ENCODE measurements at regions not wholly inside any gene's neighbourhood (a gene's known extent, or its start where the extent isn't known, plus 50 kb on each side); places are given as distances from the start of the nearest gene placed in this dataset.

DNA sequence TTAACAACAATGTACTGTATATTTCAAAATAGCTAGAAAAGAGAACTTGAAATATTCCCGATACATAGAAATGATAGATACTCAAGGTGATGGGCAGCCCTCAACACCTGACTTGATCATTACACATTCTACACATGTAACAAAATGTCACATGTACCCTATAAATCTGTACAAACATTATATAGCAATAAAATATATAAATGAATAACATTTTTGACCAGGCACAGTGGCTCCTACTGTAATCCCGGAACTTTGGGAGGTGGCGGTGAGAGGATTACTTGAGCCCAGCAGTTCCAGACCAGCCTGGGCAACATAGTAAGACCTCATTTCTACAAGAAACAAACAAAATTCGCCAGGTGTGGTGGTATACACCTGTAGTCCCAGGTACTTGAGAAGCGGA lies 659.5 kb upstream of the NRP1 start:
- Histone ChIP-seq H3K4me3 (ENCODE audit: insufficient read depth, low read depth, low read length) (no peak overlapping the region), H3K27me3 (ENCODE audit: control insufficient read depth, insufficient read depth, low read length, poor library complexity, severe bottlenecking) (no peaks in the 10 kb centered on the region), H3K4me1 (ENCODE audit: control insufficient read depth, insufficient read depth, low read length) (no peaks in the 10 kb centered on the region), H3K36me3 (ENCODE audit: control insufficient read depth, insufficient read depth, low read length) (no peaks in the 10 kb centered on the region), H3K27ac (ENCODE audit: insufficient read depth, low read depth, low read length, poor library complexity, severe bottlenecking) (no peak overlapping the region), H3K9me3 (ENCODE audit: control insufficient read depth, low read length) (no peaks in the 10 kb centered on the region)
- WGBS, 2 experiments = 94 to 96% methylated on average over 5 of the region's 5 CpGs

DNA sequence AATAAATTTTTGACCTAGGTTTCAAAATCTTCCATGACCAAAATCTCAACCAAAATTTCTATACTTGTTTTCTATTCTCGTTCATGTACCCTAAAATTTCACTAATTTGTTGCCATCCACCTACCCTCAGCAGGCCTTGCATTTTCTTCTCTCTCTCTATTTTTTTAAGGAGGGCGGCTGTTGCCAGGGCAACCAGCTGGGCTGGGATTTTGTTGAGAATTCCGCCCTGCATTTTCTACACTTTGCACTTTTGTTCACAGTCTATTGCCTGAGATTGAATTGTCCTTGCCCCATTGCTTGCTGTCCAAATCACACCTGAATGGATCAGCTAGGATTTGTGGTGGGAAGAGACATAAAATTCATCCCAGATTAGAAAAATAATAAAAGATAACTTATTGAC lies 657.5 kb upstream of the NRP1 start:
- 87 to 89% methylated on average over 3 of the region's 3 CpGs for WGBS, 2 experiments
- Histone ChIP-seq H3K4me3 (ENCODE audit: insufficient read depth, low read depth, low read length) (no peak overlapping the region), H3K4me1 (ENCODE audit: control insufficient read depth, insufficient read depth, low read length) (no peaks in the 10 kb centered on the region), H3K9me3 (ENCODE audit: control insufficient read depth, low read length) (no peaks in the 10 kb centered on the region), H3K36me3 (ENCODE audit: control insufficient read depth, insufficient read depth, low read length) (no peaks in the 10 kb centered on the region), H3K27me3 (ENCODE audit: control insufficient read depth, insufficient read depth, low read length, poor library complexity, severe bottlenecking) (no peaks in the 10 kb centered on the region), H3K27ac (ENCODE audit: insufficient read depth, low read depth, low read length, poor library complexity, severe bottlenecking) (no peak overlapping the region)

DNA sequence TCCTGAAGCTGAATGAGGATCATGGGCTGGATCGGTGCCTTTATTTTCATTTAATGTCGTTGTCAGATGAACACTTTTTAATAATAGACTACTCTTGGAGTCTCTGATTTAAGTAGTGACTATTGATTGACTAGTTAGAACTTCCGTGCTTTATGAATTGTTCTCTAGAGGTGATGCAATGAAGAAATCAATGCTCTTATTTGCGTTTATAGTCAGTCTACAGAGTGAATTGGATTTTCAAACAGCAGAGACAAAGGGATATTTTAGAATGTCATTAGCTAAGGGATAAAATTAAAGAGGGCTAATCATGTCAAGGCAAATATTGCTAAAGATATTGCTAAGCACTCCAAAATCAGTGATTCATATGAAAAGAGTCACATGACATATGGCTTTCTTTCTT lies 652.0 kb upstream of the NRP1 start:
- Histone ChIP-seq H3K4me1 (ENCODE audit: control insufficient read depth, insufficient read depth, low read length) (no peaks in the 10 kb centered on the region), H3K9me3 (ENCODE audit: control insufficient read depth, low read length) (no peaks in the 10 kb centered on the region), H3K27ac (ENCODE audit: insufficient read depth, low read depth, low read length, poor library complexity, severe bottlenecking) (no peak overlapping the region), H3K4me3 (ENCODE audit: insufficient read depth, low read depth, low read length) (no peak overlapping the region), H3K27me3 (ENCODE audit: control insufficient read depth, insufficient read depth, low read length, poor library complexity, severe bottlenecking) (no peaks in the 10 kb centered on the region), H3K36me3 (ENCODE audit: control insufficient read depth, insufficient read depth, low read length) (no peaks in the 10 kb centered on the region)
- 92 to 98% methylated on average over 4 of the region's 4 CpGs for WGBS, 2 experiments

DNA sequence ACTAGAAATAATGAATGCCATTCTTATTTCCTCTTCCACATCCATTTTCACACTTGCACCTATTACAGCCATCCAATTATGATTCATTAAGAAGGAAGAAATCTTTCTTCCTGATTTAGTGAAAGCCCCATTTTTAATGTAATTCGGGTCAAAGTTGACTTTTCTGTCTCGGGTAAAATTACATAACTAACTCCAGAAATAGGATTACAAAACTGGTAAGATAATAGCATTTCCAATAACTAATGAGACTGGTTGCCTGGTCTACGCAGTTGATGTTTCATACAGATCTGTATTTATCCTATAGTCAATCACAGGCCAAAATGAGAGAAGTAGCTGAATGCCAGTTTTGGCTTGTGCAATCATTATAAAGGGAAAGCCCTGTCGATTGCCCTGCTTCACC lies 651.5 kb upstream of the NRP1 start:
- H3K9me3 ChIP-seq (ENCODE audit: control insufficient read depth, low read length) = no peaks in the 10 kb centered on the region
- H3K27me3 ChIP-seq (ENCODE audit: control insufficient read depth, insufficient read depth, low read length, poor library complexity, severe bottlenecking) = no peaks in the 10 kb centered on the region
- no peak overlapping the region for H3K27ac ChIP-seq (ENCODE audit: insufficient read depth, low read depth, low read length, poor library complexity, severe bottlenecking)
- no peak overlapping the region for H3K4me3 ChIP-seq (ENCODE audit: insufficient read depth, low read depth, low read length)
- no peaks in the 10 kb centered on the region for H3K4me1 ChIP-seq (ENCODE audit: control insufficient read depth, insufficient read depth, low read length)
- WGBS, 2 experiments = 94 to 95% methylated on average over 3 to 4 of the region's 4 CpGs
- no peaks in the 10 kb centered on the region for H3K36me3 ChIP-seq (ENCODE audit: control insufficient read depth, insufficient read depth, low read length)

DNA sequence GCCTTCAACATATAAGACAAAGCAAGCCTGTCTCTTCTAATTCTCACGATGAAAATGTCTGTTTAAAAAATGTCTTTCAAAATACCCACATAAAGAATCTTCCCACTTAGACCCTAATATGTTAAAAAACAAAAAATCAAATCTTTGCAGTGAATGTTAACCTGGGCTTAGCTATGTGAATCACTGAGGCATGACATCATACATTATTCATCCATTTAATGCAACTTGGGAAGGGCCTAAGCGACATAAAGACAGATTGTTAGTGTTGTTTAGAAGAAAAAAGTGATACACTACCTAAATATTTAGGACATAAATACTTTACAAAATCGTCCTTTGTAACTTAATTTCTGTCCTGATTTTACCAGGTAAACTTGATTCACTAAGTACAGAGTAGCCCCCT lies 648.5 kb upstream of the NRP1 start:
- Histone ChIP-seq H3K4me1 (ENCODE audit: control insufficient read depth, insufficient read depth, low read length) (no peaks in the 10 kb centered on the region), H3K4me3 (ENCODE audit: insufficient read depth, low read depth, low read length) (no peak overlapping the region), H3K27me3 (ENCODE audit: control insufficient read depth, insufficient read depth, low read length, poor library complexity, severe bottlenecking) (no peaks in the 10 kb centered on the region), H3K36me3 (ENCODE audit: control insufficient read depth, insufficient read depth, low read length) (no peaks in the 10 kb centered on the region), H3K27ac (ENCODE audit: insufficient read depth, low read depth, low read length, poor library complexity, severe bottlenecking) (no peak overlapping the region), H3K9me3 (ENCODE audit: control insufficient read depth, low read length) (no peaks in the 10 kb centered on the region)
- 85 to 89% methylated on average over 2 of the region's 3 CpGs for WGBS, 2 experiments

DNA sequence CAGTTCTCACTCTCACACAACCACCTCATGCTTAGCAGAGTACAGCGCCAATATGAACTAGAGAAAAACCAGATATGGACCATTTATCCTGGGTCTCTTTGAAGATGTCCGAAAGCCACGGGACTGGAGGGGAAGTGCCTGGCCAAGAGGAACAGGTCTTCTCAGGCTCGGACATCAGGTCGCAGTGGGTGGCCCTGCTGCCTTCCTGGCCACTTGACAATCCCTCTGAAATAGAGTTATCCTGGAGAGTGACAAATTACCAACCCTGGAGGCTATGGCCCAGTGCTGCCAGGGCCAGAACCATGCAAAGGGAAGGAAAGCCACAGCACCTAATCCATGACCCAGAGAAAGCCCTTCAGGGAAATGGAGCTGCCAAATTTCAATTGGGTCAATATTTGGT lies 646.8 kb upstream of the NRP1 start:
- WGBS, 2 experiments = 94% methylated on average over 5 of the region's 5 CpGs
- H3K36me3 ChIP-seq (ENCODE audit: control insufficient read depth, insufficient read depth, low read length) = no peaks in the 10 kb centered on the region
- H3K9me3 ChIP-seq (ENCODE audit: control insufficient read depth, low read length) = no peaks in the 10 kb centered on the region
- no peaks in the 10 kb centered on the region for H3K27me3 ChIP-seq (ENCODE audit: control insufficient read depth, insufficient read depth, low read length, poor library complexity, severe bottlenecking)
- H3K4me3 ChIP-seq (ENCODE audit: insufficient read depth, low read depth, low read length) = no peak overlapping the region
- no peaks in the 10 kb centered on the region for H3K4me1 ChIP-seq (ENCODE audit: control insufficient read depth, insufficient read depth, low read length)
- no peak overlapping the region for H3K27ac ChIP-seq (ENCODE audit: insufficient read depth, low read depth, low read length, poor library complexity, severe bottlenecking)

DNA sequence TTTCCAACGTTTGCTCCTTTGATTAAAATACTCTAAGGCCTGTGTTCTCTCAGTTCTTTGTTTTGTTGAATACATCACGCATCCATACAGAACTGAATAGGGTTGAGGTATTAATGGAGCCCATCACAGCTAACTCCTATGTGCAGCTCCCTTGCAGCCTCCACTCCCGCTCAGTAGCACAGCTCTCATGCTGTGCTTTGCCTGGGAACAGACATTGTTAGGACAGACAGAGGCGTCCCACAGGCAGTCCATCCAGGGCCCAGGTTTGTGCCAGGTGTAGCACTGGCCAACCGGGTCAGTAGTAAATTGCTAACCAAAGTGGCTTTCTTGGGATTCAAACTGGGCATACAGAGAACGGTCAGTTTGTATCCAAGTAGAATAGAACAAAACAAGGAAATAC lies 644.7 kb upstream of the NRP1 start:
- WGBS, 2 experiments = 88 to 92% methylated on average over 6 of the region's 6 CpGs
- Histone ChIP-seq H3K4me3 (ENCODE audit: insufficient read depth, low read depth, low read length) (no peak overlapping the region), H3K27me3 (ENCODE audit: control insufficient read depth, insufficient read depth, low read length, poor library complexity, severe bottlenecking) (no peaks in the 10 kb centered on the region), H3K4me1 (ENCODE audit: control insufficient read depth, insufficient read depth, low read length) (no peaks in the 10 kb centered on the region), H3K27ac (ENCODE audit: insufficient read depth, low read depth, low read length, poor library complexity, severe bottlenecking) (no peak overlapping the region), H3K36me3 (ENCODE audit: control insufficient read depth, insufficient read depth, low read length) (no peaks in the 10 kb centered on the region), H3K9me3 (ENCODE audit: control insufficient read depth, low read length) (no peaks in the 10 kb centered on the region)

DNA sequence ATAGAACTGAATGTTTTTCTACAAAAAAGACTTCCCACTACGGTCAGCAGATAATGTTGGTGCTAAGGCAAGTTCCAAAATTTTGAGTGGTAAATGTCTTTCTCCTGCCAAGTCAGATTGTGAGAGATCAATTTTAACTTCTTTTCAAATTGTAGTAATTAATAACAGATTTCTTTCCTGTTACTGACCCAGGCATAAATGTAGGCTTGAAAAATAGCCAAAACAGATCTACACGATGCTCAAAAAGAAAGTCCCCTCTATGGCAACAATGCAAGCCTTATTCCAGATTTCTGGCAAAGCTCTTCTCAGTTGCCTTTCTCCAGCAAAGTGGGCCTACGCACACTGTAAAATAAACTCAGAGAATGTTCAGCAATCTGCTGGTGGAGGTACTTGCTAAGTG lies 641.0 kb upstream of the NRP1 start:
- H3K4me1 ChIP-seq (ENCODE audit: control insufficient read depth, insufficient read depth, low read length) = no peaks in the 10 kb centered on the region
- H3K4me3 ChIP-seq (ENCODE audit: insufficient read depth, low read depth, low read length) = no peak overlapping the region
- 95% methylated on average over 2 to 3 of the region's 3 CpGs for WGBS, 2 experiments
- H3K27ac ChIP-seq (ENCODE audit: insufficient read depth, low read depth, low read length, poor library complexity, severe bottlenecking) = no peak overlapping the region
- H3K36me3 ChIP-seq (ENCODE audit: control insufficient read depth, insufficient read depth, low read length) = no peaks in the 10 kb centered on the region
- no peaks in the 10 kb centered on the region for H3K9me3 ChIP-seq (ENCODE audit: control insufficient read depth, low read length)
- H3K27me3 ChIP-seq (ENCODE audit: control insufficient read depth, insufficient read depth, low read length, poor library complexity, severe bottlenecking) = no peaks in the 10 kb centered on the region

DNA sequence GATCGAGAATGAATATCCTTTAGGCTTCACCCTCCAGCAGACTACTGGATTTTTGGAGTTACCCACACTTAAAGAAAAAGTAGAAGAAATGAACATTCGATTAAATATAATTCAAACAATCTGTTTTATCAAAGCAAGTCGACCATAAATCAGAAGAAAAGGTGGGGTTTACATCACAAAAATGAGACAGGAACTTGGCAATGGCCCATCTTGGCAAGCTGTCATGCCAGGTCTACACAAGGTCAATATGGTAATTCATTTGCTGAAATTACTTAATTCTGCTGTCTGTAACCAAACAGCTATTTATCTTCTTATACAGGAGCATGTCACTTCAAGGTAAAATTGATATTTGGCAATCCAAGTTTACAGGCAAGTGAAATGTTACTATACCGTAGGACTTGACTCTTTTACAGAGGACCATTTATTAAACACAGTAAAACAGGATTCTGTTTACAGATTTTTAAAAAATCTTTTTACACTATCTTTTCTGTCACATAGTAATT lies 640.6 kb upstream of the NRP1 start:
- no peaks in the 10 kb centered on the region for H3K9me3 ChIP-seq (ENCODE audit: control insufficient read depth, low read length)
- H3K4me3 ChIP-seq (ENCODE audit: insufficient read depth, low read depth, low read length) = no peak overlapping the region
- H3K36me3 ChIP-seq (ENCODE audit: control insufficient read depth, insufficient read depth, low read length) = no peaks in the 10 kb centered on the region
- WGBS, 2 experiments = 90 to 91% methylated on average over 3 to 4 of the region's 4 CpGs
- H3K27me3 ChIP-seq (ENCODE audit: control insufficient read depth, insufficient read depth, low read length, poor library complexity, severe bottlenecking) = no peaks in the 10 kb centered on the region
- H3K27ac ChIP-seq (ENCODE audit: insufficient read depth, low read depth, low read length, poor library complexity, severe bottlenecking) = no peak overlapping the region
- no peaks in the 10 kb centered on the region for H3K4me1 ChIP-seq (ENCODE audit: control insufficient read depth, insufficient read depth, low read length)

DNA sequence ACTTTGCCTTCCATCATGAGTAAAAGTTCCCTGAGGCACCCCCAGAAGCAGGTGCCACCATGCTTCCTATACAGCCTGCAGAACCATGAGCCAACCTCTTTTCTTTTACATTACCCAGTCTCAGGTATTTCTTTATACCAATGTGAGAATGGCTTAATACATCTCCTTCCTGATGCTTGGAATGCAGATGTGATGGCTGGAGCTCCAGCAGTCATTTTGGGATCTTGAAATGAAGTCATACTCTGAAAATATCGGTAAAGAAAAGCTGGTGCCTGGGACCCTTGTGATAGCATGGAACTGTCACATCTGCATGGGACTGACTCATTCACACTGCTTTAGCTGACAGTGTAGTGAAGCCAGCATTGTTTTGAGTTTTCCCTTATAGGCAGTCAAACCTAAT lies 634.5 kb upstream of the NRP1 start:
- no peaks in the 10 kb centered on the region for H3K36me3 ChIP-seq (ENCODE audit: control insufficient read depth, insufficient read depth, low read length)
- WGBS, 2 experiments = 95 to 100% methylated on average over 1 of the region's 1 CpG

DNA sequence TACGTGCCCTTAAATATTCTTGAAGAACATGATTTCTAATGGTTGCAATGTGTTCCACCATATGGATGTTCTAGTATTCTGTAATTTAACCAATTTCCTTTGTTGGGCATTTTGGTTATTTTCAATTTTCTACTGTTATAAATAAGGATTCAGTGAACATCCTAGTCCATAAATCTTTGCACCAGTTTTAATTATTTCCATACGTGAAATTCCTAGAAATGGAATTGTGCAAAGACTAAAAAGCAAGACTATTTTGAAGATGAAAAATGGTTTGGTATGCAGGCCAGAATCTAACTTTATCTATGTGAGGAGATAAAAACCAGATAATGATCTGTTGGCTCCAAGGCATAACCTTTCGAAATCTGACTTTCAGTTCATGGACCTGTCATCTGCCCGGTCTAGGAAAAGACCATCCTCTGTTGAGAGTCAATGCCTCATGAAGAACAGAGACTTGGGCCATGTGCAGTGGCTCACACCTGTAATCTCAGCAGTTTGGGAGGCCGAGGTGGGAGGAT lies 633.2 kb upstream of the NRP1 start:
- WGBS, 2 experiments = 89 to 93% methylated on average over 5 of the region's 5 CpGs
- Histone ChIP-seq H3K4me3 (ENCODE audit: insufficient read depth, low read depth, low read length) (no peak overlapping the region), H3K27me3 (ENCODE audit: control insufficient read depth, insufficient read depth, low read length, poor library complexity, severe bottlenecking) (no peaks in the 10 kb centered on the region), H3K4me1 (ENCODE audit: control insufficient read depth, insufficient read depth, low read length) (no peaks in the 10 kb centered on the region), H3K27ac (ENCODE audit: insufficient read depth, low read depth, low read length, poor library complexity, severe bottlenecking) (no peak overlapping the region), H3K9me3 (ENCODE audit: control insufficient read depth, low read length) (no peaks in the 10 kb centered on the region), H3K36me3 (ENCODE audit: control insufficient read depth, insufficient read depth, low read length) (no peaks in the 10 kb centered on the region)

More for the DNA sequence above, 634.5 kb upstream of the NRP1 start:
- Histone ChIP-seq H3K27ac (ENCODE audit: insufficient read depth, low read depth, low read length, poor library complexity, severe bottlenecking) (no peak overlapping the region), H3K27me3 (ENCODE audit: control insufficient read depth, insufficient read depth, low read length, poor library complexity, severe bottlenecking) (no peaks in the 10 kb centered on the region), H3K9me3 (ENCODE audit: control insufficient read depth, low read length) (no peaks in the 10 kb centered on the region), H3K4me3 (ENCODE audit: insufficient read depth, low read depth, low read length) (no peak overlapping the region), H3K4me1 (ENCODE audit: control insufficient read depth, insufficient read depth, low read length) (no peaks in the 10 kb centered on the region)

All from ectodermal cell (in vitro differentiated cells).